HUES64 (cell line): ENCODE measurements at regions not wholly inside any gene's neighbourhood (a gene's known extent, or its start where the extent isn't known, plus 50 kb on each side); places are given as distances from the start of the nearest gene placed in this dataset.

Experiments used
- H3K27ac ChIP-seq: 2 replicates; pipeline ENCODE4 v1.7.0; 2013; ENCODE audit warnings: low read depth, low read length, inconsistent platforms
- H3K27me3 ChIP-seq: 2 replicates; pipeline ENCODE4 v1.6.1; 2013; ENCODE audit warnings: mild to moderate bottlenecking, low read length; ENCODE audit not compliant: insufficient read depth
- H3K36me3 ChIP-seq: 2 replicates; pipeline ENCODE4 v1.6.1; 2013; ENCODE audit warnings: mild to moderate bottlenecking, low read length; ENCODE audit not compliant: insufficient read depth
- H3K4me1 ChIP-seq: 2 replicates; pipeline ENCODE4 v1.6.1; 2013; ENCODE audit warnings: mild to moderate bottlenecking, low read length, moderate library complexity; ENCODE audit not compliant: insufficient read depth
- H3K4me3 ChIP-seq: 2 replicates; pipeline ENCODE4 v1.5.1; 2013; ENCODE audit warnings: mild to moderate bottlenecking, low read length, moderate library complexity
- H3K9ac ChIP-seq: 2 replicates; pipeline ENCODE4 v1.6.1; 2013; ENCODE audit warnings: mild to moderate bottlenecking, low read depth, low read length
- H3K9me3 ChIP-seq: 2 replicates; pipeline ENCODE4 v1.6.1; 2013; ENCODE audit warnings: low read depth, low read length; ENCODE audit not compliant: insufficient read depth
- WGBS: fragments of 150-250, 120-280 bp; methylation state at CpG from one replicate; pipeline ENCODE4 v1.1.7; 2013; ENCODE audit warnings: missing lambda C conversion rate; 5-methylcytosine and 5-hydroxymethylcytosine counted together

DNA sequence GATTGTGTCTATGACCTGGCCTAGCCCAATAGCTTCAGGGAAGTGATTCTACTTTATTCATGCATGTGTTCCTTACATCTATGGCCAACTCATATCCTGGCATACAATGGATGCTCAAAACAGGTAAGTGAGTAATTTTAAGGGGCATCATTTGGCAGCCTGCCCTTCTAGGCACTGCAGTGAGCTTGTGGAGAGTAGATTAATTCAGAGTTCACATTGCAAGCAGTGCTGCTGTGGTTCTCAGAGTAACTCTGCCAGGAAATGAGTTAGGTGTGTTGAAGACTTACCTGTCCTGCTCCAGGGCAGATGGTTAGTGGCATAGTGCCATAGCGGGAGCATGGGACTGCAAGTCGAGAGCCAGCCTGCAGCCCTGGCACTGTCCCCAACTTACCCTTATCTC lies 158.0 kb downstream of the SCP2D1 start:
- Histone ChIP-seq H3K36me3 (no peaks in the 10 kb centered on the region), H3K27me3 (no peaks in the 10 kb centered on the region), H3K9me3 (no peaks in the 10 kb centered on the region), H3K9ac (no peak overlapping the region), H3K4me1 (0 out of 2 replicates have a peak, but pooled peaks cover 3% of the 10 kb centered on the region), H3K27ac (no peak overlapping the region), H3K4me3 (no peak overlapping the region)
- 97% methylated on average over 2 of the region's 2 CpGs for WGBS

- Histone ChIP-seq H3K9me3 (no peaks in the 10 kb centered on the region), H3K27ac (no peak overlapping the region), H3K27me3 (no peaks in the 10 kb centered on the region), H3K4me3 (no peak overlapping the region), H3K36me3 (no peaks in the 10 kb centered on the region), H3K9ac (no peak overlapping the region), H3K4me1 (0 out of 2 replicates have a peak, but pooled peaks cover 3% of the 10 kb centered on the region)
- WGBS, result over 99% methylated on average over 3 of the region's 3 CpGs
Measured at GRCh38 chr20:18972251-18972876, 158.8 kb downstream of the SCP2D1 start.

- 82% methylated on average over 7 of the region's 7 CpGs for WGBS
Measured at GRCh38 chr20:18973529-18974173, 160.1 kb downstream of the SCP2D1 start.

GRCh38 chr20:18974660-18975059 lies 161.1 kb downstream of the SCP2D1 start:
- H3K27me3 ChIP-seq, result no peaks in the 10 kb centered on the region
- WGBS, result 91% methylated on average over 1 of the region's 1 CpG

More at GRCh38 chr20:18973529-18974173, 160.1 kb downstream of the SCP2D1 start:
- Histone ChIP-seq H3K9me3 (no peaks in the 10 kb centered on the region), H3K4me3 (no peak overlapping the region), H3K27me3 (no peaks in the 10 kb centered on the region), H3K4me1 (0 out of 2 replicates have a peak, but pooled peaks cover 3% of the 10 kb centered on the region), H3K36me3 (no peaks in the 10 kb centered on the region), H3K27ac (no peak overlapping the region), H3K9ac (no peak overlapping the region)

GRCh38 chr20:18977441-18977840 lies 163.9 kb downstream of the SCP2D1 start:
- no peaks in the 10 kb centered on the region for H3K36me3 ChIP-seq
- no peaks in the 10 kb centered on the region for H3K9me3 ChIP-seq
- H3K27ac ChIP-seq, result no peak overlapping the region
- H3K4me3 ChIP-seq, result no peak overlapping the region
- no peaks in the 10 kb centered on the region for H3K27me3 ChIP-seq
- no peak overlapping the region for H3K9ac ChIP-seq
- 0 out of 2 replicates have a peak, but pooled peaks cover 3% of the 10 kb centered on the region for H3K4me1 ChIP-seq
- 93% methylated on average over 1 of the region's 2 CpGs for WGBS

More at GRCh38 chr20:18974660-18975059, 161.1 kb downstream of the SCP2D1 start:
- Histone ChIP-seq H3K9ac (no peak overlapping the region), H3K9me3 (no peaks in the 10 kb centered on the region), H3K27ac (no peak overlapping the region), H3K4me3 (no peak overlapping the region), H3K36me3 (no peaks in the 10 kb centered on the region), H3K4me1 (0 out of 2 replicates have a peak, but pooled peaks cover 3% of the 10 kb centered on the region)

DNA sequence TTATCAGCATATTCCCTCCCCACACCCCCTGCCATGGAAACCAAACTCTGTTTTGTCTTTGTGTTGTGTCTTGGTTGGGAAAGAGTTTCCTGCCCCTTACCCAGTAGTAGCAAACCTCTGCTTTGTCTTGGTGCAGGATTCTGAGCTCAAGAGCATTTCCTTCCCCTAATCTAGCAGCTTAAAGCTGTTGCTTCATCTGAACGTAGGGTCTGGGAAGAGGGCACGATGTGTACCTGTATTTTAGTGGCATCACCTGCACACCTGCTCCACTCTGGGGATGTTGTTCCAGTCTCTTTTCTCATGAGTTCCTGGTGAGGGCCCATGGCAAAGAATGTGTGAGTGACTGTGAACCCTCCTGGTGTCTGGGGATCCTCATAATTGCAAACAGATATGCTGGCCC lies 164.7 kb downstream of the SCP2D1 start:
- H3K27ac ChIP-seq, result no peak overlapping the region
- no peaks in the 10 kb centered on the region for H3K4me1 ChIP-seq
- no peak overlapping the region for H3K9ac ChIP-seq
- H3K4me3 ChIP-seq, result no peak overlapping the region
- WGBS, result 97% methylated on average over 2 of the region's 2 CpGs
- H3K9me3 ChIP-seq, result no peaks in the 10 kb centered on the region
- H3K27me3 ChIP-seq, result no peaks in the 10 kb centered on the region
- no peaks in the 10 kb centered on the region for H3K36me3 ChIP-seq

DNA sequence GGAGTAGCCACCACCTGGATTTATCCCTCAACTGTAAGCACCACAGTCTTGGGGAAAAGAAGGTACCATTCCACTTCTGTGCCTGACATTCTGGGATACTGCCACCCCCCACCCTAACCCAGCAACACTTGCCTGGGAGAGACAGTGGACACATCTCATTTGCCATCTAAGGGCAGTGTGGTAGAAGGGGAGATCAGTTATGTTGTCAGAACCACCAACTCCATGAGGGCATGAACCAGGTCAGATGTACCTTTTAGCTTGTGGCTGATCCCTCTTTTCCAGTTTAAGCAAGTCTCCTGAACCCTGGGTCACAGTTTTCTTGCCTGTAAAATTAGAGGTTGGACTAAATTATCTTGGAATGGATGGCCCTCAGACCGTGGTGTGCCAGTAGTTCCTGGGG lies 165.5 kb downstream of the SCP2D1 start:
- Histone ChIP-seq H3K27me3 (no peaks in the 10 kb centered on the region), H3K27ac (no peak overlapping the region), H3K9ac (no peak overlapping the region), H3K36me3 (no peaks in the 10 kb centered on the region), H3K9me3 (no peaks in the 10 kb centered on the region), H3K4me3 (no peak overlapping the region), H3K4me1 (no peaks in the 10 kb centered on the region)
- WGBS, result 86% methylated on average over 1 of the region's 1 CpG

DNA sequence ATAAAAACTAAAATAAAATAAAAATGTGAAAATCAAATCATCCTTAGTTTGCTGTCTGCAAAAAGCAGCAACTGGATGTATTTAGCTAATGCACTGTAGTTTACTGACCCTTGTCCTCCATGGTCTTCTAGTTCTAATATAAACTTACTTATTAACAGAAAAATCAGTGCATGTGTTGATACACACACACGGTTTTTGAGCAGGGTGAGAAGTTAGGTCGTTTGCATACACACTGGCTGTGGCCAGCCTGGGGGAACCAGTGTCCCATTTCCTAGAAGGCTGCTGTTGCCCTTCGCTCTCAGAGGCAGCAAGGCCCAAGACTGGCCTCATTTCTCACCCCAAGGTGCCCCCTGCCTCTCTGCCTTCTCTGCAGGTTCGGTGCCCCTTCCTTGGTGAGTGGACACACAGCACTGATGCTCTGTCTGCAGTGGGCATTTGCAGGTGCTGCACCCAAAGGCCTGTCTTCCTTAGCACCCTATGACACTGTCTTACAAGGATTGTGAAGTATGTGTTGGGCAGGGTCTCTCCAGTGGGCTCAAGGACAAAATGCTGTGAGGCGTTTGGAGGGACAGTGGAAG lies 168.5 kb downstream of the SCP2D1 start:
- Histone ChIP-seq H3K27me3 (no peaks in the 10 kb centered on the region), H3K27ac (no peak overlapping the region), H3K9me3 (no peaks in the 10 kb centered on the region), H3K4me3 (no peak overlapping the region), H3K9ac (no peak overlapping the region), H3K36me3 (no peaks in the 10 kb centered on the region), H3K4me1 (no peaks in the 10 kb centered on the region)
- 88% methylated on average over 5 of the region's 5 CpGs for WGBS

DNA sequence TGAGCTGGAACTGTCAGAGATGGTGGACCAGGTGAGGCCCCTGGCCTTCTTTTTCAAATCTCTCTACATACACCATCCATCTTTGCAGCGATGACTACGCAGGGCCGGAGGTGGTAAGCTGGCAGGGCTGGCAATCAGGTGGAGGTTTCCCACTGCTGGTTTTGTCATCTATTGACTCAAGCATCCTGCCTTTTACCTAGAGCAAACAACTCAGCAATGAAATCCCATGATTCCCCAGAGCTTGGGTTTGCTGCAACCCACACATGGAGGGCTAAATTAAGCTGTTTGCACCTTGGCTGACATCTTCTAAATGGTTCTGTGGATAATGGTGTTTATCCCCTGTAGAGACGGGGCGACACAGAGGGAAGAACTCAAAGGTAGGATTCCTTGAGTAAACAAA lies 170.2 kb downstream of the SCP2D1 start:
- no peaks in the 10 kb centered on the region for H3K36me3 ChIP-seq
- no peaks in the 10 kb centered on the region for H3K4me1 ChIP-seq
- no peak overlapping the region for H3K4me3 ChIP-seq
- H3K9me3 ChIP-seq, result no peaks in the 10 kb centered on the region
- H3K27ac ChIP-seq, result no peak overlapping the region
- H3K9ac ChIP-seq, result no peak overlapping the region
- H3K27me3 ChIP-seq, result no peaks in the 10 kb centered on the region
- 85% methylated on average over 5 of the region's 5 CpGs for WGBS

DNA sequence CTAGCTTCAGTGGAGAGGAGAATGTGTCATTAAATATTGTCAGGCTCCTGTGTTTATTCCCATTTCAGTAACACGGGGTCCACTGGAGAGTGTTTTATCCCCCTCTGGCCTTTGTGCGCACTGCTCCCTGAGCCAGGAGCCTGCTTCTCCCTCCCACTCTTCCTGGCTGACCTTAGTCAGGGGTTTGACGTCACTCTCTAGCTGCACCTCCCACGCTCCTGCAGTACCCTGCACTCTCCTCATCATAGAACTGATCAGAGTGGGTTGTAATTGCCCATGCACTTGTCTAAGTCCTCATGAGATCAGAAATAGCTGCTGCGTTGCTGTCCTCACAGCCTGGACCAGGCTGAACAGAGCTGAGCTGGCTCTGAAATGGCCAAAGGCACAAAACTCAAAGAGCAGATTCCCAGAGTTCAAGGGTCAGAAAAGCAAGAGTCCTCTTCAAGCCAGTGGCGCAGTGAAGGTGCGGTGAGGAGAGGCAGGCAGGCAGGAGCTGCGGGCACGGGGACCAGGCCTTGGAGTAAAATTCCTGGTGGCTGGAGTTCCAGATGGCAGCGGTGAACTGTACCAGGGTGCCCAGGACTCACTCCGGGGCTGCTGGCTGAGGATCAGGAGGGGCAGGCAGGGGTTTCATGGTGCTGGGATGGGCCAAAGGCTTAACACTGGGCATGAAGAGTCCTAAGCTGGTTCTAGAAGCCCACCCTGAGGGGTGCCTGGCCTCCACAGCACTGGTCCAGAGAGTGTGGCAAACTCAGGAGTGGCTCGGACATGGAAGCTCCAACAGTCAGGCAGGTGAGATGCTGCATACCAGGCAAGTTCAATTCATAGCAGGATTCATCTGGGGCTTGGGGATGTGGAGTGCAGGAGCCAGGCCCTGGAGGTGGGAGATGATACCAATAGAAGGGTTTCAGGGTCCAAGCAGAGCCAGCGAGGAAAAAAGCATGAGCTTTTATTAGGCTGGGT lies 170.9 kb downstream of the SCP2D1 start:
- H3K27me3 ChIP-seq, result no peaks in the 10 kb centered on the region
- H3K36me3 ChIP-seq, result no peaks in the 10 kb centered on the region
- H3K9me3 ChIP-seq, result no peaks in the 10 kb centered on the region
- no peaks in the 10 kb centered on the region for H3K4me1 ChIP-seq
- H3K27ac ChIP-seq, result no peak overlapping the region
- no peak overlapping the region for H3K4me3 ChIP-seq
- H3K9ac ChIP-seq, result no peak overlapping the region
- WGBS, result 85% methylated on average over 13 of the region's 13 CpGs

GRCh38 chr20:18985551-18985950 lies 172.0 kb downstream of the SCP2D1 start:
- 91% methylated on average over 5 of the region's 5 CpGs for whole genome bisulfite sequencing

More at GRCh38 chr20:18985551-18985950, 172.0 kb downstream of the SCP2D1 start:
- Histone ChIP-seq H3K9ac (no peak overlapping the region), H3K4me1 (no peaks in the 10 kb centered on the region), H3K9me3 (no peaks in the 10 kb centered on the region), H3K27me3 (no peaks in the 10 kb centered on the region), H3K27ac (no peak overlapping the region), H3K36me3 (no peaks in the 10 kb centered on the region), H3K4me3 (no peak overlapping the region)
